ENCODE measurements at regions not wholly inside any gene's neighbourhood (a gene's known extent, or its start where the extent isn't known, plus 50 kb on each side); places are given as distances from the start of the nearest gene placed in this dataset.
"Not testable (repeated sequence)": the region's sequence is repeated elsewhere in the genome, so short reads cannot be mapped to it uniquely, and the experiment has no call there.

DNA sequence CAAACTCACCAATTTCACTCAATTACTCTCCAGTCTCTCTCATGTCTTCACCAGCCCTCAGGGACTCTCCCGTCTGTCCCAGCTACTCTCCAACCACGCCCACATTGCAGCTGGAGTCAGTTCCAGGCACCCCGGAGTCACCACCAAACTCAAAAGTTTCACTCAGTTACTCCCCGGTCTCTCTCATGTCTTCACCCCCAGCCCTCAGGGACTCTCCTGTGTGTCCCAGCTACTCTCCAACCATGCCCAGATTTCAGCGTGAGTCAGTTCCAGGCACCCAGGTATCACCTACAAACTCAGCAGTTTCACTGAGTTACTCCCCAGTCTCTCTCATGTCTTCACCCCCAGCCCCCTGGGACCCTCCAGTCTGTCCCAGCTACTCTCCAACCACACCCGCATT, 528.8 kb downstream of the CWH43 start:
- not testable (repeated sequence) for H3K4me3 Mint-ChIP-seq (ENCODE audit: unreplicated experiment); H3K27ac Mint-ChIP-seq (ENCODE audit: unreplicated experiment)

GRCh38 chr4:49515241-49515640, 529.2 kb downstream of the CWH43 start:
- peaks cover 28% of the 10 kb centered on the region for H3K9me3 ChIP-seq
- H3K4me1 Mint-ChIP-seq (ENCODE audit: low read depth, unreplicated experiment); CTCF ChIA-PET; H3K36me3 ChIP-seq (ENCODE audit: control insufficient read depth, insufficient read depth, low read length); intact Hi-C loops (cut with micrococcal nuclease; ENCODE audit: unreplicated experiment); BruUV-seq (replicated peaks); H3K27ac Mint-ChIP-seq (ENCODE audit: unreplicated experiment); H3K27me3 ChIP-seq (replicated peaks; ENCODE audit: control insufficient read depth, insufficient read depth, low read length); H3K36me3 Mint-ChIP-seq (ENCODE audit: insufficient read depth, unreplicated experiment); H3K27me3 Mint-ChIP-seq (ENCODE audit: insufficient read depth, unreplicated experiment); POLR2A ChIA-PET; H3K4me1 ChIP-seq; H3K4me3 ChIP-seq (ENCODE audit: low read depth, low read length); H3K4me3 Mint-ChIP-seq (ENCODE audit: unreplicated experiment): not testable (repeated sequence)
- peak in 1 of 2 experiments; percentile 43 for DNase-seq
- peaks cover 42% of the 10 kb centered on the region for H3K9me3 Mint-ChIP-seq (ENCODE audit: unreplicated experiment)

More for the DNA sequence above, 528.8 kb downstream of the CWH43 start:
- H3K4me1 Mint-ChIP-seq (ENCODE audit: low read depth, unreplicated experiment); H3K36me3 ChIP-seq (ENCODE audit: control insufficient read depth, insufficient read depth, low read length); H3K27me3 Mint-ChIP-seq (ENCODE audit: insufficient read depth, unreplicated experiment); CTCF ChIA-PET; intact Hi-C loops (cut with micrococcal nuclease; ENCODE audit: unreplicated experiment); BruUV-seq (replicated peaks); POLR2A ChIA-PET; H3K4me3 ChIP-seq (ENCODE audit: low read depth, low read length); H3K27me3 ChIP-seq (replicated peaks; ENCODE audit: control insufficient read depth, insufficient read depth, low read length); H3K4me1 ChIP-seq; H3K36me3 Mint-ChIP-seq (ENCODE audit: insufficient read depth, unreplicated experiment): not testable (repeated sequence)
- peaks cover 29% of the 10 kb centered on the region for H3K9me3 ChIP-seq
- H3K9me3 Mint-ChIP-seq (ENCODE audit: unreplicated experiment): peaks cover 45% of the 10 kb centered on the region
- DNase-seq: peak; percentile 41 to 67

- H3K4me3 Mint-ChIP-seq (ENCODE audit: unreplicated experiment); H3K4me1 Mint-ChIP-seq (ENCODE audit: low read depth, unreplicated experiment); DNase-seq; CTCF ChIA-PET; H3K4me1 ChIP-seq; intact Hi-C loops (cut with micrococcal nuclease; ENCODE audit: unreplicated experiment); POLR2A ChIA-PET; H3K36me3 ChIP-seq (ENCODE audit: control insufficient read depth, insufficient read depth, low read length); H3K27ac Mint-ChIP-seq (ENCODE audit: unreplicated experiment); BruUV-seq (replicated peaks); H3K27me3 Mint-ChIP-seq (ENCODE audit: insufficient read depth, unreplicated experiment); H3K27me3 ChIP-seq (replicated peaks; ENCODE audit: control insufficient read depth, insufficient read depth, low read length); H3K4me3 ChIP-seq (ENCODE audit: low read depth, low read length); H3K36me3 Mint-ChIP-seq (ENCODE audit: insufficient read depth, unreplicated experiment): not testable (repeated sequence)
- H3K9me3 Mint-ChIP-seq (ENCODE audit: unreplicated experiment): peaks cover 34% of the 10 kb centered on the region
- peaks cover 24% of the 10 kb centered on the region for H3K9me3 ChIP-seq
Observed at GRCh38 chr4:49516096-49516495, 530.0 kb downstream of the CWH43 start.

DNA sequence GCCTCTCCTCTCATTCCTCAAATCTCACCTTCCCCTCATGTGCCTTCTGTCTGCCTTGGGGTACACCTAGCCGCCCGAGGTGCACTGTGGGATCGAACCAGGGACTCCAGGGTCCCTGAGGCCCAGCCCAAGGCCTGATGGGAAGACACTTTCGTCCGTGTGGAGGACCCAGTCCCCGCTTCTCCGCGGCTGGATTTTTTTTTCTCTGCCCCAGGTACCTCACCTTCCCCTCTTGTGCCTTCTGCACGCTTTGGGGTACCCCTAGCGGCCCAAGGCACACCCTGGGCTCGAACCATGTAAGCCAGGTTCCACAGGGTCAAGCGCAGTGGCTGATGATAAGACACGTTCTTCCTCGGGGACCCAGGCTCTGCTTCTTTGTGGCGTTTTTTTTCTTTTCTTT, 530.7 kb downstream of the CWH43 start:
- Histone ChIP-seq H3K4me1 (no peaks in the 10 kb centered on the region), H3K36me3 (ENCODE audit: control insufficient read depth, insufficient read depth, low read length) (no peaks in the 10 kb centered on the region), H3K4me3 (ENCODE audit: low read depth, low read length) (no peak overlapping the region), H3K27me3 (replicated peaks; ENCODE audit: control insufficient read depth, insufficient read depth, low read length) (no peaks in the 10 kb centered on the region), H3K9me3 (peaks cover 18% of the 10 kb centered on the region)
- CTCF ChIA-PET: no interaction called here
- Mint-ChIP-seq H3K4me3 (ENCODE audit: unreplicated experiment) (no peak overlapping the region), H3K9me3 (ENCODE audit: unreplicated experiment) (peaks cover 29% of the 10 kb centered on the region), H3K27me3 (ENCODE audit: insufficient read depth, unreplicated experiment) (no peaks in the 10 kb centered on the region), H3K4me1 (ENCODE audit: low read depth, unreplicated experiment) (no peaks in the 10 kb centered on the region), H3K27ac (ENCODE audit: unreplicated experiment) (no peak overlapping the region), H3K36me3 (ENCODE audit: insufficient read depth, unreplicated experiment) (no peaks in the 10 kb centered on the region)
- POLR2A ChIA-PET: no interaction called here
- no TSS peak for BruUV-seq (replicated peaks)
- intact Hi-C loops (cut with micrococcal nuclease; ENCODE audit: unreplicated experiment): no loop called here
- TF ChIP-seq CTCF (IDR thresholded peaks at IDR 0.05; ENCODE audit: insufficient read depth in 1 of 2, low read depth in 1 of 2, low read length in 1 of 2, severe bottlenecking in 1 of 2, unreplicated experiment in 1 of 2): no peak
- no peak for DNase-seq

- CTCF ChIA-PET; H3K36me3 Mint-ChIP-seq (ENCODE audit: insufficient read depth, unreplicated experiment); H3K4me3 ChIP-seq (ENCODE audit: low read depth, low read length); H3K27ac Mint-ChIP-seq (ENCODE audit: unreplicated experiment); H3K4me3 Mint-ChIP-seq (ENCODE audit: unreplicated experiment); H3K36me3 ChIP-seq (ENCODE audit: control insufficient read depth, insufficient read depth, low read length); H3K27me3 ChIP-seq (replicated peaks; ENCODE audit: control insufficient read depth, insufficient read depth, low read length); H3K27me3 Mint-ChIP-seq (ENCODE audit: insufficient read depth, unreplicated experiment); POLR2A ChIA-PET; H3K4me1 Mint-ChIP-seq (ENCODE audit: low read depth, unreplicated experiment); BruUV-seq (replicated peaks); intact Hi-C loops (cut with micrococcal nuclease; ENCODE audit: unreplicated experiment); H3K4me1 ChIP-seq; DNase-seq: not testable (repeated sequence)
- H3K9me3 Mint-ChIP-seq (ENCODE audit: unreplicated experiment): peaks cover 23% of the 10 kb centered on the region
- peaks cover 13% of the 10 kb centered on the region for H3K9me3 ChIP-seq
Observed at GRCh38 chr4:49517485-49518205, 531.6 kb downstream of the CWH43 start.

GRCh38 chr4:49519150-49520035, 533.3 kb downstream of the CWH43 start:
- DNase-seq; H3K27ac Mint-ChIP-seq (ENCODE audit: unreplicated experiment); H3K36me3 Mint-ChIP-seq (ENCODE audit: insufficient read depth, unreplicated experiment); H3K27me3 ChIP-seq (replicated peaks; ENCODE audit: control insufficient read depth, insufficient read depth, low read length); H3K4me1 Mint-ChIP-seq (ENCODE audit: low read depth, unreplicated experiment); H3K27me3 Mint-ChIP-seq (ENCODE audit: insufficient read depth, unreplicated experiment); H3K9me3 Mint-ChIP-seq (ENCODE audit: unreplicated experiment); H3K9me3 ChIP-seq; H3K4me3 Mint-ChIP-seq (ENCODE audit: unreplicated experiment); BruUV-seq (replicated peaks); POLR2A ChIA-PET; H3K4me3 ChIP-seq (ENCODE audit: low read depth, low read length); H3K4me1 ChIP-seq; H3K36me3 ChIP-seq (ENCODE audit: control insufficient read depth, insufficient read depth, low read length); intact Hi-C loops (cut with micrococcal nuclease; ENCODE audit: unreplicated experiment); CTCF ChIA-PET: not testable (repeated sequence)
